ENCODE measurements at regions not wholly inside any gene's neighbourhood (a gene's known extent, or its start where the extent isn't known, plus 50 kb on each side); places are given as distances from the start of the nearest gene placed in this dataset.
A peak's percentile ranks its signal among the peaks of the same experiment; 100 is the strongest.

GRCh38 chr7:46839651-46840050 is 742.3 kb downstream of the TNS3 start:
- no TSS peak for BruUV-seq (replicated peaks)
- Histone ChIP-seq H2BK5ac (ENCODE audit: low read depth, low read length, poor library complexity, severe bottlenecking) (no peak overlapping the region), H3K27ac (ENCODE audit: insufficient read depth, low read length) (no peak overlapping the region), H4K91ac (ENCODE audit: insufficient read depth, low read depth, low read length) (no peak overlapping the region), H4K20me1 (ENCODE audit: insufficient read depth, low read length) (no peaks in the 10 kb centered on the region), H3K4ac (ENCODE audit: low read depth, low read length) (no peak overlapping the region), H2BK20ac (ENCODE audit: low read depth, low read length) (no peak overlapping the region), H3K14ac (replicated peaks; ENCODE audit: low read depth, low read length) (no peak overlapping the region), H3K4me3 (ENCODE audit: insufficient read depth, low read depth, low read length) (no peak overlapping the region), H3K9ac (ENCODE audit: low read depth, low read length) (no peak overlapping the region), H3K56ac (ENCODE audit: extremely low read depth, insufficient read depth, low read length) (no peak overlapping the region), H2BK120ac (ENCODE audit: low read depth, low read length) (no peak overlapping the region), H3K9me1 (ENCODE audit: insufficient read depth, low read length) (peaks cover 3% of the 10 kb centered on the region; the same call in 1 of the 2 replicates), H3K23ac (ENCODE audit: low read depth, low read length) (no peak overlapping the region), H3K4me2 (ENCODE audit: low read depth, low read length) (no peak overlapping the region), H3K79me1 (ENCODE audit: low read depth in 1 of 2, low read length in 2 of 2) (no peaks in the 10 kb centered on the region), H3K18ac (ENCODE audit: low read depth, low read length) (no peak overlapping the region), H2AK5ac (ENCODE audit: low read depth, low read length) (no peak overlapping the region), H2AK9ac (replicated peaks; ENCODE audit: low read depth, low read length, poor library complexity) (no peak overlapping the region), H3K36me3 (ENCODE audit: control insufficient read depth, insufficient read depth, low read length) (no peaks in the 10 kb centered on the region), H3K27me3 (ENCODE audit: control insufficient read depth, insufficient read depth, low read length) (no peaks in the 10 kb centered on the region), H3K4me1 (ENCODE audit: control insufficient read depth, insufficient read depth, low read length) (peaks cover 2% of the 10 kb centered on the region; the same call in 1 of the 2 replicates), H4K5ac (ENCODE audit: low read depth, low read length) (no peak overlapping the region), H4K8ac (ENCODE audit: low read depth in 2 of 2, low read length in 2 of 2) (no peak overlapping the region), H2BK15ac (ENCODE audit: low read depth, low read length) (no peak overlapping the region), H2AFZ (replicated peaks; ENCODE audit: low read length, poor library complexity) (no peak overlapping the region), H3K9me3 (ENCODE audit: control insufficient read depth, insufficient read depth, low read length) (no peaks in the 10 kb centered on the region)
- ChIA-PET CTCF (no interaction called here), POLR2A (ENCODE audit: unreplicated experiment) (no interaction called here)
- dilution Hi-C loops (cut with HindIII; ENCODE audit: low sequenced_read_pairs, unreplicated experiment): no loop called here
- WGBS, 2 experiments (ENCODE audit: extremely low coverage in 2 of 2, insufficient read length in 1 of 2): 70% methylated on average over 3 of the region's 3 CpGs; no CpG with 5 or more reads in 1 of the 2 experiments
- DNase-seq (peak; percentile 53), ATAC-seq (ENCODE audit: low read depth) (no peak)
- intact Hi-C loops (cut with micrococcal nuclease): no loop called here
- in situ Hi-C loops (cut with MboI; ENCODE audit: low sequenced_read_pairs): no loop called here
- TF ChIP-seq ELK1 (IDR thresholded peaks at IDR 0.05; ENCODE audit: borderline replicate concordance, low read depth, low read length) (no peak), RAD21 (IDR thresholded peaks at IDR 0.05; ENCODE audit: low read length) (no peak), POLR2A (IDR thresholded peaks at IDR 0.05; ENCODE audit: low read depth, low read length) (no peak), SMC3 (IDR thresholded peaks at IDR 0.05; ENCODE audit: low read depth, low read length) (no peak), CHD1 (IDR thresholded peaks at IDR 0.05; ENCODE audit: low read depth, low read length) (no peak), BHLHE40 (IDR thresholded peaks at IDR 0.05; ENCODE audit: low read depth, low read length) (no peak), USF2 (IDR thresholded peaks at IDR 0.05; ENCODE audit: low read depth, low read length) (no peak), FOS (IDR thresholded peaks at IDR 0.05; ENCODE audit: low read depth, low read length) (no peak), MXI1 (IDR thresholded peaks at IDR 0.05; ENCODE audit: borderline replicate concordance, low read depth, low read length) (no peak), NFE2L2 (IDR thresholded peaks at IDR 0.05; ENCODE audit: low read depth, low read length) (no peak), CEBPB (IDR thresholded peaks at IDR 0.05; ENCODE audit: low read depth, low read length) (no peak)

Measured in IMR-90 (cell line).